Stimulated activated naive CD8-positive, alpha-beta T cell treated with anti-CD3 and anti-CD28 coated beads, Interleukin-15, amount 100 ng/mL, for 72 hours (primary cell): ENCODE measurements at regions not wholly inside any gene's neighbourhood (a gene's known extent, or its start where the extent isn't known, plus 50 kb on each side); places are given as distances from the start of the nearest gene placed in this dataset.

ENCODE experiments used
- ATAC-seq: fragments of 150-1000 bp; cut with Tn5 transposase; 2 replicates; pipeline ENCODE4 v1.10.0; 2021; ENCODE audit warnings: mild to moderate bottlenecking, moderate library complexity
- DNase-seq, 2 donors: peaks; one replicate each; pipeline ENCODE4 v3.0.0; 2021 to 2022
- H3K27ac Mint-ChIP-seq, 2 donors: one replicate each; pipeline ENCODE4 v1.8.0; 2022; ENCODE audit warnings: mild to moderate bottlenecking in 2 of 2, mixed read lengths in 2 of 2, moderate library complexity in 2 of 2
- H3K27me3 Mint-ChIP-seq: one replicate; pipeline ENCODE4 v1.8.0; 2022; ENCODE audit warnings: mixed read lengths
- H3K4me1 Mint-ChIP-seq: one replicate; pipeline ENCODE4 v1.8.0; 2022; ENCODE audit warnings: mild to moderate bottlenecking, mixed read lengths
- H3K4me3 Mint-ChIP-seq, 2 donors: one replicate each; pipeline ENCODE4 v1.8.0; 2022; ENCODE audit warnings: mild to moderate bottlenecking in 2 of 2, mixed read lengths in 2 of 2, moderate library complexity in 1 of 2
- H3K9me3 Mint-ChIP-seq, 2 donors: one replicate each; pipeline ENCODE4 v1.8.0; 2022; ENCODE audit warnings: mixed read lengths in 2 of 2

DNA sequence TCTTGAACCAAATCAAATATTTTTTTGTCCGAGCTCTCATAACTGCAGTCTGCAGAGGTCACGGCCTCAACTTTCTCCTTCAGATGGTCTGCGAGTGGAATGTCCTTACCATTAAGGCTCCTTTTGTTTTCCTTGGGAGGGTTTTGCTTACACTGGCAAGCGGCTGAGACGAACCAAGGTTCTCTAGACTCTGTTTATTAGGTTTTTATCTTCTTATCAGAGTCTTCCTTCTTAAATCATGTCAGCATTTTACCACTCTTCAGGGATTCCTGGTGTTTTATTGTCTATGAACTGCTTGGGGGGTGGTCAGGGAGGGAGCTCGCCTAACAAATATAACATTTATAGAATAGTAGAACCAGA is 773.7 kb upstream of the NR2F2 start:
- Mint-ChIP-seq H3K9me3 (no peaks in the 10 kb centered on the region), H3K4me3 (no peak overlapping the region), H3K27me3 (peaks cover 44% of the 10 kb centered on the region), H3K27ac (no peak overlapping the region), H3K4me1 (peaks cover 7% of the 10 kb centered on the region)
- DNase-seq, result no peak
- no peak for ATAC-seq

DNA sequence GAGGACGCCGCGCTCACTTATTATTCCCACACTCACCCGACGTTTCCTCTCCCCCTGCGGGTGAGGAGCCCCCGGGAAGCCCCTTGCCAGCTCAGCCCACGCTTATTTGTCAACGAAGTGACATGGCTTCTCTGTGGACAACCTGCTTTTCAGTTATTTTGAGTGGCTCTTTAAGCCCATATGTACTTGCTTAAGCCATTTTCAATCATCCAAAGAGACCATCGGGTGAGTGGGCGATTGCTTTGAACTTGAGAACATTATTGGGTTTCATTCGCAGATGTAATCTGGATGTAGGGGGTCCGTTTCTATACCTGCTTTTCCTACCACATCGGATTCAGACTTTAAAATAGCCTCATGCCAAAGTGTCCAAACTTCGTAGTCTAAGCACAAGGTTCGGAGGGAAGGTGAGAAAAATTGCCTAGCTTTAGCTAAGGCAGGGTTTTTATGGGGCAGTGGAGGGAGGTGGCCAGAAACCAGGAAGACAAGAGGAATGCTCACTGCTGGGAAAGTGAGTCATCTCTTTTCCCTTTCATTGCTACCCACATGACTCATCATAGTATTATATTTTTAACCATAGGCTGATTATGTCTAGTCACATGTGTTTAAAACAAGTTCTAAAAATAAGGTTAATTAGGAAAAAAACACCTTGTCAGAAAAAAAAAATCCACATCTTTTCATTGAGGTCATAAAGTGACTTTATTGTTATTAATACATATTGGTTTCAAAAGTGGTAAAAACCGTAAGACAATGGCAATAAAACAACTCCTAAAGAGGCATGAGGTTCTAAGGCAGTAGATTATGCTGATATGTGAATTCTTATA is 773.1 kb upstream of the NR2F2 start:
- H3K4me3 Mint-ChIP-seq, result peak overlapping the region in 1 of 2 donors; percentile 30
- no peaks in the 10 kb centered on the region for H3K9me3 Mint-ChIP-seq
- H3K27ac Mint-ChIP-seq, result no peak overlapping the region
- peaks cover 44% of the 10 kb centered on the region for H3K27me3 Mint-ChIP-seq
- no peak for DNase-seq
- H3K4me1 Mint-ChIP-seq, result peaks cover 7% of the 10 kb centered on the region
- ATAC-seq, result peak; percentile 52

DNA sequence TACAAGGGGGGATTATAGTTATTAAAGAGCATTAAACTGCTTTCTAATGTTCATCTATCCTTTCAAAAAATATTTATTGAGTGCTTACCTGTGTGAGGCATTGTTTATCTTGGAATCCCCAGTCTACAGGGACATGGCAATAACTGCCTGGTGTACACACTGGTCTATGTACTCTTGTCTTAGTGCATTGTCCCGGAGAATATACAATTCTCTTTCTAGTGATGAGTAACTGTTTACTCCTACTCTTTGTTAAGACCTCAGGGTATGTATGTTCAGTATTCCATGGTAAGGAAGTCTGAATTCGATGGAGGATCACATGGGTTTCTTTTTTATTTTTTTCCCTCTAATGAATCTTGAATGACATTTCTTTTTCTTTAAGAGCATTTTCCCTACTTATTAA is 772.4 kb upstream of the NR2F2 start:
- peaks cover 44% of the 10 kb centered on the region for H3K27me3 Mint-ChIP-seq
- DNase-seq (no peak), ATAC-seq (no peak)
- H3K9me3 Mint-ChIP-seq, result no peaks in the 10 kb centered on the region
- no peak overlapping the region for H3K4me3 Mint-ChIP-seq
- H3K4me1 Mint-ChIP-seq, result peaks cover 7% of the 10 kb centered on the region
- no peak overlapping the region for H3K27ac Mint-ChIP-seq

DNA sequence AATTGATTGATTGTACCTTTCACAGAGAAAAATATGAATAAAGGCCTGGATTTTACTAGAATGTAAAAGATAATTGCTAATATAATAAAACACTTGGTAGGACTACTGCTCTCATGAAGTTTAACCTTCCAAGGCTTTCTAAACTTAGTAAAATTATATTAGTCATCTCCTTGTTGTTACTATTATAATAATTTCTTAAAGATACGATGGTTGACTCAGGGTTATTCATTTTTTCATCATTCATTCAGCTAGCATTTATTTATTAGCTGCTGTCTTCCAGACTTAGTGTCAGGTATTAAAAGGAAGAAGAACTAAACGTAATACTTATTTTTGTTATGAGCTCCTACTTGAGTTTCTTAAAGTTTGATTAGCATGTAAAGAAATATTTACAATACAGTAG is 771.6 kb upstream of the NR2F2 start:
- no peak for ATAC-seq
- no peak overlapping the region for H3K27ac Mint-ChIP-seq

DNA sequence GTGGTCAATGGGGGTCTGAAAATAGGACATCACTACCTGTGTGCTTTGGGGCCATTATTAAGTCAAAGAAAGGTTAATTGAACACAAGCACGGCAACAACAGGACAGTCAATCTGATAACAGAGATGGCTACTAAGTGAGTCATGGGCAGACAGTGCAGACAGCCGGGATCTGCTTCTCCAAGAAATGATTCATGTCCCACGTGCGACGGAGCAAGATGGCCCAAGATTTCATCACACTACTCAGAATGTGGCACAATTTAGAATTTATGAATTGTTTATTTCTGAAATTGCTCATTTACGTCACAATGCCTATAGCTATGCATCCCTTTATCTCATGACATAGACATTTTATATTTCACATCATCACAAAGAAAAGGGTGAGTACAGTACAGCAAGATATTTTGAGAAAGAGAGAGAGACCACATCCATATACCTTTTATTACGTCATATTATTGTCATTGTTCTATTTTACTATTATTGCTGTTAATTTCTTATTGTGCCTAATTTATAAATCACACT is 770.6 kb upstream of the NR2F2 start:
- no peak overlapping the region for H3K27ac Mint-ChIP-seq
- H3K4me1 Mint-ChIP-seq, result peaks cover 7% of the 10 kb centered on the region
- H3K9me3 Mint-ChIP-seq, result no peaks in the 10 kb centered on the region
- peaks cover 57% of the 10 kb centered on the region for H3K27me3 Mint-ChIP-seq
- ATAC-seq, result no peak
- DNase-seq, result no peak
- H3K4me3 Mint-ChIP-seq, result no peak overlapping the region

More for the DNA sequence above, 771.6 kb upstream of the NR2F2 start:
- Mint-ChIP-seq H3K27me3 (peaks cover 48% of the 10 kb centered on the region), H3K4me3 (no peak overlapping the region), H3K9me3 (no peaks in the 10 kb centered on the region), H3K4me1 (peaks cover 7% of the 10 kb centered on the region)
- DNase-seq, result no peak

DNA sequence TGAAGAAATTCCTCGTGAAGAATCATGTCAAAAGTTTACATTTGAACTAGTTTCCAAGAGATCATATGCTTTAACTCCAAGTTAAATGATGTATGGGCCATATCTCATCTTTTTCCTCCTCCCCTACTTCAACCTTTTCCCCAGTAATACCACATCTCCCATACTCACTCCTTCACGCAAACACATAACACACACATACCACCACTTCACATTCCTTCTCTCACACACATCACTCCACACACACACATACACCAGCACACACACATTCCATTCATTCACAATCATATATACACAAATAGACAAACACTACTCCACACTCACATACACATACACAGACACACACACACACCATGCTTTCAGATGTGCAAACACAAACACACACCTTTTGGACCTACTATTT is 769.0 kb upstream of the NR2F2 start:
- DNase-seq (no peak), ATAC-seq (no peak)
- Mint-ChIP-seq H3K4me3 (no peak overlapping the region), H3K27ac (no peak overlapping the region), H3K27me3 (peaks cover 45% of the 10 kb centered on the region), H3K4me1 (peaks cover 7% of the 10 kb centered on the region), H3K9me3 (no peaks in the 10 kb centered on the region)

DNA sequence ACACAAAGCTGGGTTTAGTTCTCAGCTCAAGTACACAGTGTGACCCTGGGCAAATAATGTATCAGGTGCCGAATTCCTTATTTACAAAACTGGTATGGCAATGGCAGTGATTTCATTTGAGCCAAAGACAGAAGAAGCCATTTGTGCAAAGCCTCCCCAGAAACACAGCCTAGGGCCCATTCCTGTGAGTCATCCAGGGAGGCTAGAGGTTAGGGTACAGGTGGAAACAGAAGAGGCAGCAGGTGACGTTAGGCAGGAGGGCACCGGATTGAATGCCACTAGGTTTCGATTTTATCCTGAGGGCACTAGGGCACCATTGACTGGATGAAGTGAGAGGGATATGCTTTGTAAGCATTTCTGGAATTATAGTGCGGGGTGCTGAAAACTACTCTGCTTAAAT is 766.9 kb upstream of the NR2F2 start:
- DNase-seq (no peak), ATAC-seq (no peak)
- no peaks in the 10 kb centered on the region for H3K9me3 Mint-ChIP-seq
- H3K27me3 Mint-ChIP-seq, result peaks cover 38% of the 10 kb centered on the region
- H3K27ac Mint-ChIP-seq, result peak overlapping the region in 1 of 2 donors; percentile 72
- H3K4me3 Mint-ChIP-seq, result no peak overlapping the region
- no peaks in the 10 kb centered on the region for H3K4me1 Mint-ChIP-seq

DNA sequence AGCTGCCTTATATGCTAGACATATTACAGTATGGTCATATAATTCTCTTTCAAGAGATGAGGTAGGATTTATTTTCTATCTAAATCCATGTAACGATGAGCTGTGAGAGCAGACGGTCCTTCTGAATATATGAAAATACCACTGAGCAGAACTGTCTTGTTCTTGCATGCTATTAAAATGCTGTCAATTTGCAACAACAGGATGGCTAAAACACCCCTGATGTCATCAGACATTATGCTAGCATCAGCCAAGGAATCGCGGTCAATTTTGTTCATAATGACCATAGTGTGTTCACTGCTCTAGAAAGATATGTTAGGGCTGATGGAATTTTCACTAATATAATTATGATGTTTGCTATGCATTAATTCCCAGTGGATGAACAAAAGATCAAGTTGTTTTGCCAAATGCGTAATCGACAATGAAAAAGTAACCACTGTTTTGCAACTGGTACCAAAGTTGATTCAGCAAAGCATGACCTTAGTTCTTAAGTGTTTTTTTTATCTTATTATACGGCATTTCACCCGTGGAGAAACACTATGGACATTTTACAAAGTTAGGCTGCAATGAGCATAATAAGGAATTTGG is 765.4 kb upstream of the NR2F2 start:
- peaks cover 0 to 7% of the 10 kb centered on the region in 2 donors for H3K9me3 Mint-ChIP-seq
- ATAC-seq (no peak), DNase-seq (no peak)
- H3K4me3 Mint-ChIP-seq, result no peak overlapping the region
- peaks cover 38% of the 10 kb centered on the region for H3K27me3 Mint-ChIP-seq
- H3K4me1 Mint-ChIP-seq, result no peaks in the 10 kb centered on the region
- H3K27ac Mint-ChIP-seq, result no peak overlapping the region

DNA sequence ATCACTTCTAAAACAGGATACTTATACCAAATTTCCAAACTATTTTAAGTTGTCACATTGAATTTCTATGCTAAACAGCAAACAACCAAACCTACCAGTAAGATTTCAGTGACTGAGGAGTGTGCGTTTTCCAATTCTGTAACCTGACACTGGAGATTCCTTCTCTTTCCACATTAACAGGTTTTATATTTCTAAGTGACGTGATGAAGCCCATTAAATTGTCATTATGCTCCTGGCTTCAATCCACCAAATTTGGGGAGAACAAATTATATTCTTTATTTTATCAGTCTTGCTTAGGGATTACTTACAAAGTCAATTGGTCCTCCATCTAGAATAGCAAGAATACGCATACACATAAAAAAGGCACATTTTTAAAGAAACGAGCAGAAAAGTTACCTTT is 764.8 kb upstream of the NR2F2 start:
- Mint-ChIP-seq H3K27ac (no peak overlapping the region), H3K9me3 (peaks cover 0 to 7% of the 10 kb centered on the region in 2 donors), H3K27me3 (peaks cover 39% of the 10 kb centered on the region), H3K4me3 (no peak overlapping the region), H3K4me1 (no peaks in the 10 kb centered on the region)
- ATAC-seq (no peak), DNase-seq (no peak)

DNA sequence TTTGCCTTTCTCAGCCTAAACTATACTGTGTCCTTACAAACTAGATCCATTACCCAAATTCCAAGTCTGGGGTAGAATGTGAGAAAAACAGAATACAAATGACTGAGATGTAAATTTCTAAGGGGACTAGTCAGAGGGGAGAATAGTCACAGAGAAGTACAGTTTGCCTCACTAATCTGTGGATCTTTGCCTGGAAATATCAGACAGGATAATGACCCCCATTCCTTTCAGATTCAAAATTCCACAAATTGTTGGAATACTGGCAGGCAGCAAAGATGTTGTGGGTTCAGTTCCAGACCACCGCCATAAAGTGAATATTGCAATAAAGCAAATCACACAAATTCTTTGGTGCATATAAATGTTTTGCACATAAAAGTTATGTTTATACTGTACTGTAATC is 762.8 kb upstream of the NR2F2 start:
- ATAC-seq, result no peak
- peaks cover 34% of the 10 kb centered on the region for H3K27me3 Mint-ChIP-seq
- H3K9me3 Mint-ChIP-seq, result peaks cover 8 to 14% of the 10 kb centered on the region in 2 donors
- H3K4me3 Mint-ChIP-seq, result no peak overlapping the region
- DNase-seq, result no peak
- no peak overlapping the region for H3K27ac Mint-ChIP-seq
- no peaks in the 10 kb centered on the region for H3K4me1 Mint-ChIP-seq

DNA sequence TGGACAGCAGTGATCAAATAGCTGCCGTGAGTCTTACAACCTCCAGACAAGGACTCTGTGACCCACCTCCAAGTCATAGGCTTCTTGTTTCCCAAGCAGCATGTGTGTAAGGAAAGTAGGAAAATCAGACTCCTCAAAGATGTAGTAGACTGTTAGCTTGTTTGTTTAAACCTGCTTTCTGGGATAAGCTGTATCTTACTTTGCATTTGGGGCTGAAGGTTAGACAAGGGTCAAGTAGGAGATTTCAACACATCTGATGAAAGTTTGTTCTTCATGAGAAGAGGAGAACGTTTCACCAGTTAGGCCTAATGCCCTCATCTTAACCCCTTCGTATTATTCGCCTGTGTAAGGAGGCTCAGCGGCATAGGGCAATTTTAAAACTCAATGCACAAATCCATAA is 756.4 kb upstream of the NR2F2 start:
- ATAC-seq (no peak), DNase-seq (no peak)
- H3K9me3 Mint-ChIP-seq, result peaks cover 8 to 14% of the 10 kb centered on the region in 2 donors
- H3K27ac Mint-ChIP-seq, result no peak overlapping the region
- H3K4me3 Mint-ChIP-seq, result no peak overlapping the region
- H3K4me1 Mint-ChIP-seq, result no peaks in the 10 kb centered on the region
- peaks cover 33% of the 10 kb centered on the region for H3K27me3 Mint-ChIP-seq

DNA sequence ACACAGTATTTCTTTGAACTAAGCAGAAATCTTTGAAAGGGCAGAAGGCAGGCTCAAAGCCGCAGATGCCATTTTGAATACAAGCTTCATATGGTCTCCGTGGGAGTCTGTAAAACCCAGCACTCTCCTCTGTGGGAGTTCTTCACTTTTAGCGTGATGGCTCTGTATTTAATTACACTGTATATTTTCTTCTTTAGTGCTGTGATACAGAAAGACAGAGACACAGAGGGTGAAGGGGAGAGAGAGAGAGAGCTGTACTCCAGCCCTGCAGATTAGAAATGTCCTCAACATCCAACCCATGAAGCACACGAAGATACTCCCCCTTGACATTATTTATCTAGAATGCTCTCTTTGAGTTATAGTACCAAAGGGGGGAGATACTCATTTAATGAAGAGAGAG is 752.6 kb upstream of the NR2F2 start:
- peaks cover 30% of the 10 kb centered on the region for H3K27me3 Mint-ChIP-seq
- DNase-seq (no peak), ATAC-seq (no peak)
- no peak overlapping the region for H3K27ac Mint-ChIP-seq
- H3K4me3 Mint-ChIP-seq, result no peak overlapping the region
- H3K4me1 Mint-ChIP-seq, result no peaks in the 10 kb centered on the region
- no peaks in the 10 kb centered on the region for H3K9me3 Mint-ChIP-seq

DNA sequence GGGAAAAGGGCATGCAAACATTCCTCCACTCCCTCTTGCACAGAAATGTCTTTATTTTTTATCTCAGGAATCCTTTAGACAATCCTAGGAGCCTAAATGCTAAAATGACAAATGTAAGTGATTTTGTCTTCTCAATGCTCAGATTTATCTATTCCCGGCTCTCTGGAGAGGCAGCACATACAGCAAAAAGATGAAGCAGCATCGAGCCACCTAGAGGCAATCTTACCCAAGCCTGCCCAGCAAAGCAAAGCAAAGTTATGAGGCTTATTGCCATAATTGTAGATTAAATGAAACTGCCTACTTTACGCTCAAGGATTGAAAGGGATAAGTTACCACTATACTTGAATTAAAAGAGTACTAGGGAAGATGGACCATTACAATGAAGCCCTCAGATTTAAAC is 750.4 kb upstream of the NR2F2 start:
- no peaks in the 10 kb centered on the region for H3K4me1 Mint-ChIP-seq
- peaks cover 30% of the 10 kb centered on the region for H3K27me3 Mint-ChIP-seq
- H3K4me3 Mint-ChIP-seq, result no peak overlapping the region
- H3K9me3 Mint-ChIP-seq, result no peaks in the 10 kb centered on the region
- no peak overlapping the region for H3K27ac Mint-ChIP-seq
- ATAC-seq (no peak), DNase-seq (no peak)

DNA sequence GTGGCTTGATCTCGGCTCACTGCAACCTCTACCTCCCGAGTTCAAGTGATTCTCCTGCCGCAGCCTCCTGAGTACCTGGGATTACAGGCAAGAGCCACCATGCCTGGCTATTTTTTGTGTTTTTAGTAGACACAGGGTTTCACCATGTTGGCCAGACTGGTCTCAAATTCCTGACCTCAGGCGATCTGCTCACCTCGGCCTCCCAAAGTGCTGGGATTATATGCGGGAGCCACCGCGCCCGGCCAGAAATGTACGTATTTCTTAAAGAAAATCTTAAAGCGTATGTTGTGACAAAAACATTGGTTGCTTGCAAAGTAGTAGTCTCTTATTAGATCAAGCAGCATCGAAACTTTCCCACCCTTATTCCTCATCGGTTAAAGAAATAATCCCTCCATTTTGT is 748.9 kb upstream of the NR2F2 start:
- Mint-ChIP-seq H3K4me1 (no peaks in the 10 kb centered on the region), H3K9me3 (no peaks in the 10 kb centered on the region), H3K27me3 (peaks cover 29% of the 10 kb centered on the region), H3K4me3 (no peak overlapping the region), H3K27ac (no peak overlapping the region)
- no peak for DNase-seq
- no peak for ATAC-seq

DNA sequence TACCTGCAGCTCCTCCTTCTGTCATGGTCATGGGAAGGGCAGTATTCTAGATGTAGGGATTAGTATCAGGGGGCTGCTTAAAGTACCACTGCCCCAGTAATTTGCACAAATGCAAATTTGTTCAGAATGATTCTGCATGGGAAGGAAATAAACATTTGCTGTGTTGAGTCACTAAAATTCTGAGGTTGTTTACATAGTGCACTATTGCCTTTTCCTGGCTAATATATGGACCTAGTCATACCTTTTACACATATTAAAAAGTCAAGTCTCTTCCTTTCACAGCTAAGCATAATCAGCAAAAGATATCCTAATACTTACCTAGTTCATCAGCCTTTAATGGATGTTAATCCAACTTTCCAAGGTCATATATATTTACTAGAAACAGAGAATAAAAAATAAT is 746.4 kb upstream of the NR2F2 start:
- Mint-ChIP-seq H3K9me3 (no peaks in the 10 kb centered on the region), H3K4me3 (no peak overlapping the region), H3K27ac (no peak overlapping the region), H3K4me1 (no peaks in the 10 kb centered on the region), H3K27me3 (peaks cover 18% of the 10 kb centered on the region)
- DNase-seq (no peak), ATAC-seq (no peak)

DNA sequence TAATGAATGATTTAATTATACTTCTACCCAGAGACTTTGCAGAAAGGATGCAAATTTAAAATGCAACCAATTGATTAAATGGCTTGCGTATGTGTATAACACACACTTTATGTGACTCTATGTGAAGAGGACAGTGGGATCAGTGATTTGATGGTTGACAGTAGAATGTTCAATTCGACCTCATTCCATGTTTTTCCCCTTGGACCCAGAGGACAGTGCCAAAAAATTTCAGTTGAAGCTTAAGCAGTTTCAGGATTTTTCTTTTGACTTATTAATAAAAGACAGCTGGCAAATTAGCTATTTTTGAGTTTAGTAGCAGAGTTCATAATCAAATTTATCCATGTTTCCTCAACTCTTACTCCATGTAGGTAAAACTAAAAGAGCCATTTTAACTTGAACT is 742.4 kb upstream of the NR2F2 start:
- Mint-ChIP-seq H3K4me1 (no peaks in the 10 kb centered on the region), H3K4me3 (no peak overlapping the region), H3K27ac (no peak overlapping the region), H3K27me3 (peaks cover 15% of the 10 kb centered on the region), H3K9me3 (no peaks in the 10 kb centered on the region)
- ATAC-seq, result no peak
- no peak for DNase-seq
